LNCaP clone FGC (cell line): ENCODE measurements at regions not wholly inside any gene's neighbourhood (a gene's known extent, or its start where the extent isn't known, plus 50 kb on each side); places are given as distances from the start of the nearest gene placed in this dataset.
"Not testable (repeated sequence)": the region's sequence is repeated elsewhere in the genome, so short reads cannot be mapped to it uniquely, and the experiment has no call there.

Source experiments
- DNase-seq: peaks from one replicate; pipeline ENCODE4 v3.0.0-alpha.2; 2011; ENCODE audit warnings: low read depth
- H3K4me3 ChIP-seq: 2 replicates; pipeline ENCODE4 v1.5.1; 2011; ENCODE audit warnings: mild to moderate bottlenecking, low read depth, low read length, control low read depth

DNA sequence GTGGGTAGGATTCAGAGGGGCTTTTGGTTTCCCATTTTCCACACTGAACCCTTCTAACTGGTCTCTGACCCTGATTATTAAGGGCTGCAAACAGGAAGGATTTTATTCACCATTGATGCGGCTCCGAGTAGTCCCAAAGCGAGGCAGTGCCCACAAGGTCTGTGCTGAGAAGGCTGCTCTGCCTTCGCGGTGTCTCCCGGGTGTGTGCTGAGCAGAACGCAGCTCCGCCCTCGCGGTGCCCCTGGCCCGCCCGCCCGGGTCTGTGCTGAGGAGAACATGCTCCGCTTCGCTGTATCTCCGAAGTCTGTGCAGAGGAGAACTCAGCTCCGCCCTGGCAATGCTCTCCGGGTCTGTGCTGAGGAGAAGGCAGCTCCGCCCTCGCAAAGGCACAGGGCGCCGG lies 530.7 kb downstream of the FOXD4L4 start:
- H3K4me3 ChIP-seq, DNase-seq: not testable (repeated sequence)

DNA sequence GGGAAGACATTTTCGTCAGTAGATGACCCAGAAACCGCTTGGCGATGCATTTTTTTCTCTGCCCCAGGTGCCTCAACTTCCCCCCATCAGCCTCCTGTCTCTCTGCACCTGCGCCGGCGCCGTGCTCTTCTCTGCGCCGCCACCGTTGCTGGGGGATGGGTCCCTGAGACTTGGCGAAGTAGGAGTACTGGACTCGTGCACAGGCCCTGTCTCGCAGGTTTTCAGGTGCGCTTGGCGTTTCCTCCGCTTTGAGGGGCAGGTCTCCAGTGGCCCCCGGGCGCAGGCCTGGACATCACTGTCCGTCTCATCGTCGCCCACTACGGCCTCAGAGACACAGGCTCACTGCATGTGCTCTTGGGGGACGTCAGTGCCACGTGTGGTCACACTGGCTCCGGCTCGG lies 532.1 kb downstream of the FOXD4L4 start:
- not testable (repeated sequence) for H3K4me3 ChIP-seq, DNase-seq

DNA sequence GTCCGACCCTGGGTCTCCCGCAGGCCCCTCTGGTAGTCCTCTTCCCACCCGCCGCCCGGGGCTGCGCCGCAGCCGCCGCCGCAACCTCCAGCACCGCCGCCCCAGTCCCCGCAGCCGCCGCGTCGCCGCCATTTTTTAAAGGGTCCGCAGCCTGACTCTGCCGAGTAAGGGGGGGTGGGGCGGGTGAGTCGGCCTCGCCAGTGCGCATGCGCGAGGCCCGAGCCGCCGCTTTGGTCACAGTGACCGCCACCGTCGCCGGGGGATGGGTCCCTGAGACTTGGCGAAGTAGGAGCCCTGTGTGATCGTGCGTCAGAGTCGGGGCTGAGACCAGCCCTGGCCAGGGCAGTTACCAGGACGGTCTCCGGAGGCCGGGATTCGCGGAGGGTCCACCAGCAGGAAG lies 532.8 kb downstream of the FOXD4L4 start:
- peak overlapping the region; percentile 59 for H3K4me3 ChIP-seq
- not testable (repeated sequence) for DNase-seq

DNA sequence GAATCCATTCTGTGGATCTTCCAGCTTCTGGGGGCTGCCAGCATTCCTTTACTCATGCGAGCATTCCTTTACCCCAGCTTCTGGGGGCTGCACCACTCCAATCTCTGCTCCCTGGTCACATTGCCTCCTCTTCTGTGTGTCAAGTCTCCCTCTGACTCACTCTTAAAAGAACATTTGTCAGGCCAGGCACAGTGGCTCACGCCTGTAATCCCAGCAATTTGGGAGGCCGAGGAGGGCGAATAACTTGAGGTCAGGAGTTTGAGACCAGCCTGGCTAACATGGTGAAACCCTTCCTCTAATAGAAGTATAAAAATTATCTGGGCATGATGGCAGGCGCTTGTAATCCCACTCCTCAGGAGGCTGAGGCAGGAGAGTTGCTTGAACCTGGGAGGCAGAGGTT lies 541.9 kb downstream of the FOXD4L4 start:
- H3K4me3 ChIP-seq, DNase-seq: not testable (repeated sequence)
